IMR-90 (cell line): ENCODE measurements at regions not wholly inside any gene's neighbourhood (a gene's known extent, or its start where the extent isn't known, plus 50 kb on each side); places are given as distances from the start of the nearest gene placed in this dataset.

Experiments used
- ATAC-seq: fragments of 200-7000 bp; cut with Tn5 transposase; 2 replicates; pipeline ENCODE4 v1.9.1; 2020; ENCODE audit warnings: low read depth, mild to moderate bottlenecking, moderate library complexity
- BruUV-seq: library from RNA; stranded (reverse); fragments of 400-500 nt; replicated peaks from 2 replicates; lab custom pipeline; 2021; lab: Mats Ljungman, UMichigan
- CTCF ChIA-PET: fragments of 300-600 bp; formaldehyde crosslinking; extraction: SDS; loops from one replicate; lab custom pipeline; 2021; ENCODE audit warnings: antibody characterized with exemption; lab: Yijun Ruan, JAX
- POLR2A ChIA-PET: fragments of 300-600 bp; sonication (Branson Sonifier 250); formaldehyde crosslinking; loops from one replicate; lab custom pipeline; 2022; ENCODE audit warnings: antibody characterized with exemption; ENCODE audit not compliant: unreplicated experiment; lab: Charles Lee
- DNase-seq: peaks from one replicate; pipeline ENCODE4 v3.0.0; 2013
- H2AFZ ChIP-seq: replicated peaks from 2 replicates; pipeline ENCODE3; 2013; ENCODE audit warnings: low read length, mild to moderate bottlenecking; ENCODE audit not compliant: poor library complexity
- H2AK5ac ChIP-seq: 2 replicates; pipeline ENCODE4 v1.6.1; 2013; ENCODE audit warnings: low read depth, low read length, inconsistent platforms
- H2AK9ac ChIP-seq: replicated peaks from 2 replicates; pipeline ENCODE3; 2013; ENCODE audit warnings: mild to moderate bottlenecking, low read depth, low read length, moderate library complexity; ENCODE audit not compliant: poor library complexity
- H2BK120ac ChIP-seq: 2 replicates; pipeline ENCODE4 v1.6.1; 2013; ENCODE audit warnings: low read depth, low read length, inconsistent platforms
- H2BK15ac ChIP-seq: 3 replicates; pipeline ENCODE4 v1.6.1; 2013; ENCODE audit warnings: low read depth, low read length, inconsistent platforms
- H2BK20ac ChIP-seq: 2 replicates; pipeline ENCODE4 v1.6.1; 2013; ENCODE audit warnings: low read depth, mild to moderate bottlenecking, inconsistent platforms, low read length, moderate library complexity
- H2BK5ac ChIP-seq: 2 replicates; pipeline ENCODE4 v1.6.1; 2013; ENCODE audit warnings: mild to moderate bottlenecking, low read depth, low read length, inconsistent platforms; ENCODE audit not compliant: poor library complexity, severe bottlenecking
- H3K14ac ChIP-seq: replicated peaks from 2 replicates; pipeline ENCODE4 v1.6.1; 2013; ENCODE audit warnings: low read depth, low read length, inconsistent platforms
- H3K18ac ChIP-seq: 2 replicates; pipeline ENCODE4 v1.6.1; 2013; ENCODE audit warnings: low read depth, low read length, control low read depth
- H3K23ac ChIP-seq: 2 replicates; pipeline ENCODE4 v1.6.1; 2013; ENCODE audit warnings: low read depth, low read length, inconsistent platforms
- H3K27ac ChIP-seq: 2 replicates; pipeline ENCODE4 v1.5.1; 2013; ENCODE audit warnings: mild to moderate bottlenecking, control low read depth, low read length; ENCODE audit not compliant: insufficient read depth
- H3K27me3 ChIP-seq: 2 replicates; pipeline ENCODE4 v1.6.1; 2013; ENCODE audit warnings: low read length; ENCODE audit not compliant: control insufficient read depth, insufficient read depth
- H3K36me3 ChIP-seq: 2 replicates; pipeline ENCODE4 v1.6.1; 2013; ENCODE audit warnings: low read length, mixed read lengths; ENCODE audit not compliant: control insufficient read depth, insufficient read depth
- H3K4ac ChIP-seq: 2 replicates; pipeline ENCODE4 v1.6.1; 2013; ENCODE audit warnings: low read depth, low read length, inconsistent platforms
- H3K4me1 ChIP-seq: 2 replicates; pipeline ENCODE4 v1.6.1; 2013; ENCODE audit warnings: low read length, mixed read lengths; ENCODE audit not compliant: control insufficient read depth, insufficient read depth
- H3K4me2 ChIP-seq: 2 replicates; pipeline ENCODE4 v1.6.1; 2013; ENCODE audit warnings: low read depth, mild to moderate bottlenecking, control low read depth, low read length, moderate library complexity
- H3K4me3 ChIP-seq: 2 replicates; pipeline ENCODE4 v1.5.1; 2013; ENCODE audit warnings: low read depth, mild to moderate bottlenecking, control low read depth, low read length, moderate library complexity; ENCODE audit not compliant: insufficient read depth
- H3K56ac ChIP-seq: 2 replicates; pipeline ENCODE4 v1.6.1; 2013; ENCODE audit warnings: low read length, inconsistent platforms; ENCODE audit not compliant: insufficient read depth; ENCODE audit errors: extremely low read depth
- H3K79me1 ChIP-seq, 2 experiments: 2 replicates each; pipeline ENCODE4 v1.6.1; 2013; ENCODE audit warnings: low read length in 2 of 2, inconsistent platforms in 1 of 2, low read depth in 1 of 2
- H3K9ac ChIP-seq: 2 replicates; pipeline ENCODE4 v1.6.1; 2013; ENCODE audit warnings: low read depth, low read length, control low read depth
- H3K9me1 ChIP-seq: 2 replicates; pipeline ENCODE4 v1.6.1; 2013; ENCODE audit warnings: low read length, inconsistent platforms; ENCODE audit not compliant: insufficient read depth
- H3K9me3 ChIP-seq: 2 replicates; pipeline ENCODE4 v1.6.1; 2013; ENCODE audit warnings: low read length; ENCODE audit not compliant: control insufficient read depth, insufficient read depth
- H4K20me1 ChIP-seq: 2 replicates; pipeline ENCODE4 v1.6.1; 2013; ENCODE audit warnings: low read length, inconsistent platforms; ENCODE audit not compliant: insufficient read depth
- H4K5ac ChIP-seq: 2 replicates; pipeline ENCODE4 v1.6.1; 2013; ENCODE audit warnings: mild to moderate bottlenecking, low read depth, low read length, control low read depth
- H4K8ac ChIP-seq, 2 experiments: 2 replicates each; pipeline ENCODE4 v1.6.1; 2013; ENCODE audit warnings: low read depth in 2 of 2, low read length in 2 of 2, control low read depth in 1 of 2, inconsistent platforms in 1 of 2
- H4K91ac ChIP-seq: 2 replicates; pipeline ENCODE4 v1.6.1; 2013; ENCODE audit warnings: low read depth, low read length, inconsistent platforms; ENCODE audit not compliant: insufficient read depth
- MAZ ChIP-seq: IDR thresholded peaks from 2 replicates; pipeline ENCODE4 v1.6.1; 2012; ENCODE audit warnings: low read depth, mild to moderate bottlenecking, low read length, improper control_type of control experiment, moderate library complexity, borderline replicate concordance
- POLR2A ChIP-seq: IDR thresholded peaks from 2 replicates; pipeline ENCODE4 v1.6.1; 2012; ENCODE audit warnings: mild to moderate bottlenecking, low read depth, low read length
- RAD21 ChIP-seq: IDR thresholded peaks from 2 replicates; pipeline ENCODE4 v1.6.1; 2012; ENCODE audit warnings: low read length, improper control_type of control experiment
- WGBS, 2 experiments: methylation state at CpG; one replicate each; pipeline versions ENCODE4 v1.1.5 to v1.1.7; 2013; ENCODE audit warnings: missing lambda C conversion rate in 2 of 2; ENCODE audit not compliant: insufficient read length in 1 of 2; ENCODE audit errors: extremely low coverage in 2 of 2; 5-methylcytosine and 5-hydroxymethylcytosine counted together
- dilution Hi-C: fragments of 300-500 bp; cut with HindIII; formaldehyde crosslinking; loops from one replicate; pipeline ENCODE4 v1.14.3; 2018; ENCODE audit warnings: low sequenced_read_pairs; ENCODE audit not compliant: unreplicated experiment
- in situ Hi-C: fragments of 300-500 bp; cut with MboI; formaldehyde crosslinking; loops from 3 replicates; pipeline ENCODE4 v1.14.3; 2019; ENCODE audit warnings: low sequenced_read_pairs, inconsistent platforms, mixed read lengths
- intact Hi-C: fragments of 100-400 bp; cut with micrococcal nuclease; formaldehyde crosslinking; loops from 2 replicates; pipeline ENCODE4 v1.10.0; 2022
- TF ChIP-seq, protein P1 (sequence below): fragments of 150-350 bp; IDR thresholded peaks from 2 replicates; pipeline ENCODE4 v1.6.1; 2017; ENCODE audit warnings: mild to moderate bottlenecking, antibody characterized with exemption, low read length, low read depth

DNA sequence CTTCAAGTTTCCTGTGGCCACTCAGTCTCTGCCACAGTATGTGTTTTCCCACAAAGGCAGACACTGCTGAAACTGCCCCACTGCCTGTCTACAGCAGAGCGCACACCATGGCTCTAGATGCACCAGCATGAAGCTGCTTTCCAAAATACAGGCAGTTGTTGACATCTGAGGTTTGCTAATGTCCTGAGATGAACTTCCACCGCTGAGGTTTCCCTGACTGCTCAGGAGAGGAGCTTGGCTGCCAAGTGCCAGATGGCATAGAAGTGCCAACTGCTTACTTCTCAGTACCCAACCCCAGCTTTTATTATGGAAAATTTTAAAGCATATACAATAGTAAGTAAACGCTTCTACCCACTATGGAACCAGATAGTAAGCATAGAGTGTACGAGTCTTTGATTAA, 61.0 kb upstream of the EXOC1L start:
- H3K4ac ChIP-seq = no peak overlapping the region
- intact Hi-C loops (no loop called here), in situ Hi-C loops (no loop called here), dilution Hi-C loops (no loop called here)
- no peak overlapping the region for H2AK9ac ChIP-seq
- no peak overlapping the region for H3K14ac ChIP-seq
- no peak overlapping the region for H3K4me3 ChIP-seq
- H2AFZ ChIP-seq = no peak overlapping the region
- no peak overlapping the region for H2BK20ac ChIP-seq
- POLR2A ChIA-PET = no interaction called here
- no peaks in the 10 kb centered on the region for H4K20me1 ChIP-seq
- no peak overlapping the region for H3K23ac ChIP-seq
- H3K36me3 ChIP-seq = no peaks in the 10 kb centered on the region
- no peak overlapping the region for H2BK5ac ChIP-seq
- H4K91ac ChIP-seq = no peak overlapping the region
- CTCF ChIA-PET = no interaction called here
- H2AK5ac ChIP-seq = no peak overlapping the region
- no peak overlapping the region for H3K9ac ChIP-seq
- no peak overlapping the region for H3K18ac ChIP-seq
- no peak for ATAC-seq
- H3K4me2 ChIP-seq = no peak overlapping the region
- no peaks in the 10 kb centered on the region for H3K9me3 ChIP-seq
- TF ChIP-seq MAZ (no peak), RAD21 (no peak), POLR2A (no peak)
- TF ChIP-seq, protein P1, sequence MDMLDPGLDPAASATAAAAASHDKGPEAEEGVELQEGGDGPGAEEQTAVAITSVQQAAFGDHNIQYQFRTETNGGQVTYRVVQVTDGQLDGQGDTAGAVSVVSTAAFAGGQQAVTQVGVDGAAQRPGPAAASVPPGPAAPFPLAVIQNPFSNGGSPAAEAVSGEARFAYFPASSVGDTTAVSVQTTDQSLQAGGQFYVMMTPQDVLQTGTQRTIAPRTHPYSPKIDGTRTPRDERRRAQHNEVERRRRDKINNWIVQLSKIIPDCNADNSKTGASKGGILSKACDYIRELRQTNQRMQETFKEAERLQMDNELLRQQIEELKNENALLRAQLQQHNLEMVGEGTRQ = no peak
- H4K8ac ChIP-seq = no peak overlapping the region
- H2BK120ac ChIP-seq = no peak overlapping the region
- H3K79me1 ChIP-seq = no peaks in the 10 kb centered on the region
- no TSS peak for BruUV-seq
- DNase-seq = no peak
- H4K5ac ChIP-seq = no peak overlapping the region
- H3K27me3 ChIP-seq = no peaks in the 10 kb centered on the region; the same call in 1 of the 2 replicates
- H3K4me1 ChIP-seq = no peaks in the 10 kb centered on the region
- no peak overlapping the region for H2BK15ac ChIP-seq
- no peaks in the 10 kb centered on the region for H3K9me1 ChIP-seq
- 100% methylated on average over 1 of the region's 4 CpGs; no CpG with 5 or more reads in 1 of the 2 experiments for WGBS, 2 experiments
- no peak overlapping the region for H3K27ac ChIP-seq
- H3K56ac ChIP-seq = no peak overlapping the region
